ENCODE measurements at regions not wholly inside any gene's neighbourhood (a gene's known extent, or its start where the extent isn't known, plus 50 kb on each side); places are given as distances from the start of the nearest gene placed in this dataset.
A peak's percentile ranks its signal among the peaks of the same experiment; 100 is the strongest.
"Not testable (repeated sequence)": the region's sequence is repeated elsewhere in the genome, so short reads cannot be mapped to it uniquely, and the experiment has no call there.

GRCh38 chr4:173091362-173091761 is 77.2 kb upstream of the GALNT7 start:
- peak; percentile 63 for DNase-seq (ENCODE audit: low spot score)

- DNase-seq (ENCODE audit: low spot score) = no peak
These were observed 76.7 kb upstream of the GALNT7 start for GRCh38 chr4:173091958-173092357.

GRCh38 chr4:173093361-173093760 is 75.2 kb upstream of the GALNT7 start:
- DNase-seq (ENCODE audit: low spot score) = no peak

GRCh38 chr4:173094739-173095421 is 73.7 kb upstream of the GALNT7 start:
- DNase-seq (ENCODE audit: low spot score) = no peak

- not testable (repeated sequence) for DNase-seq (ENCODE audit: low spot score)
These were observed 69.2 kb upstream of the GALNT7 start for GRCh38 chr4:173099447-173099846.

GRCh38 chr4:173111031-173111430 is 57.6 kb upstream of the GALNT7 start:
- no peak for DNase-seq (ENCODE audit: low spot score)

- peak; percentile 15 for DNase-seq (ENCODE audit: low spot score)
These were observed 51.2 kb upstream of the GALNT7 start for GRCh38 chr4:173117430-173117829.
